ENCODE measurements at regions not wholly inside any gene's neighbourhood (a gene's known extent, or its start where the extent isn't known, plus 50 kb on each side); places are given as distances from the start of the nearest gene placed in this dataset.

DNA sequence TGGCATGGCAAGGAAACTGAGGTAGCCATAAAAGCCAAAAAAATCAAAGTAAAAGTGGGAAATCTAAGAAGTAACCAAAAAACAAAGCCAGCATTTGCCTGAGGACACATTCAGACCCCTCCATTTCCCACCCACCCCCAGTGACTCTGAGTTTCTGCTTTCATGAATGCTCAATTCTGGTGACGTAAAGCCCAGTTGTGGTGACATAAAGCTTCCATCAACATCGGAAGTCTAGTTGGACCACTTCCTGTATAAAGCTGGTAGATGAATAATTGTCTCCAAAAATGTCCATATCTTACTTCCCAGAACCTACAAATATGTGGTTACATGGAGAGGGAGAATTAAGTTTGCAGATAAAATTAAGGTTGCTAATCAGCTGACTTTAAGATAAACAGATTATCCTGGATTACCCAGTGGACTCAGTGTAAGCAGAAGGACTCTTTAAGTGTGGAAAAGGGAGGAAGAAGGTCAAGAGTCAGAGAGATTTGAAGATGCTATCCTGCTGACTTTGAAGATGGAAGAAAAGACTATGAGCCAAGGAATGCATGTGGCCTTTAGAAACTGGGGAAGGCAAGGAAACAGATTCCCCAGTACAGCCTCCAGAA, 62.0 kb upstream of the ST3GAL6 start:
- TF ChIP-seq, protein P1, sequence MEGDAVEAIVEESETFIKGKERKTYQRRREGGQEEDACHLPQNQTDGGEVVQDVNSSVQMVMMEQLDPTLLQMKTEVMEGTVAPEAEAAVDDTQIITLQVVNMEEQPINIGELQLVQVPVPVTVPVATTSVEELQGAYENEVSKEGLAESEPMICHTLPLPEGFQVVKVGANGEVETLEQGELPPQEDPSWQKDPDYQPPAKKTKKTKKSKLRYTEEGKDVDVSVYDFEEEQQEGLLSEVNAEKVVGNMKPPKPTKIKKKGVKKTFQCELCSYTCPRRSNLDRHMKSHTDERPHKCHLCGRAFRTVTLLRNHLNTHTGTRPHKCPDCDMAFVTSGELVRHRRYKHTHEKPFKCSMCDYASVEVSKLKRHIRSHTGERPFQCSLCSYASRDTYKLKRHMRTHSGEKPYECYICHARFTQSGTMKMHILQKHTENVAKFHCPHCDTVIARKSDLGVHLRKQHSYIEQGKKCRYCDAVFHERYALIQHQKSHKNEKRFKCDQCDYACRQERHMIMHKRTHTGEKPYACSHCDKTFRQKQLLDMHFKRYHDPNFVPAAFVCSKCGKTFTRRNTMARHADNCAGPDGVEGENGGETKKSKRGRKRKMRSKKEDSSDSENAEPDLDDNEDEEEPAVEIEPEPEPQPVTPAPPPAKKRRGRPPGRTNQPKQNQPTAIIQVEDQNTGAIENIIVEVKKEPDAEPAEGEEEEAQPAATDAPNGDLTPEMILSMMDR (conservative IDR thresholded peaks at IDR 0.05; ENCODE audit: low read depth, low read length): no peak
- TF ChIP-seq EZH2 (IDR thresholded peaks at IDR 0.05; ENCODE audit: borderline replicate concordance, low read depth, low read length, poor library complexity, severe bottlenecking): no peak
